SK-N-SH treated with all-trans-retinoic acid at 6 μM for 48 hours (cell line): ENCODE measurements at regions not wholly inside any gene's neighbourhood (a gene's known extent, or its start where the extent isn't known, plus 50 kb on each side); places are given as distances from the start of the nearest gene placed in this dataset.

ENCODE experiments used
- ISL1 ChIP-seq: fragments of 250-450 bp; sonication (Bioruptor Pico); IDR thresholded peaks from 2 replicates; pipeline ENCODE4 v2.1.2; 2022; ENCODE audit warnings: mild to moderate bottlenecking, moderate library complexity
- PPARA ChIP-seq: fragments of 250-450 bp; sonication (Bioruptor Pico); IDR thresholded peaks from 2 replicates; pipeline ENCODE4 v1.5.0; 2020; ENCODE audit warnings: mild to moderate bottlenecking, borderline replicate concordance
- RARB ChIP-seq: fragments of 250-450 bp; sonication (Bioruptor Pico); IDR thresholded peaks from 2 replicates; pipeline ENCODE4 v1.8.0; 2021; ENCODE audit warnings: mild to moderate bottlenecking, moderate library complexity
- TCF4 ChIP-seq: fragments of 250-450 bp; sonication (Bioruptor Pico); IDR thresholded peaks from 2 replicates; pipeline ENCODE4 v1.8.0; 2021; ENCODE audit warnings: mild to moderate bottlenecking, moderate library complexity, borderline replicate concordance
- TOX ChIP-seq: fragments of 250-450 bp; sonication (Bioruptor Pico); IDR thresholded peaks from 2 replicates; pipeline ENCODE4 v1.8.0; 2021; ENCODE audit warnings: mild to moderate bottlenecking, moderate library complexity, borderline replicate concordance
- ZC3H10 ChIP-seq: fragments of 250-450 bp; sonication (Bioruptor Pico); IDR thresholded peaks from 2 replicates; pipeline ENCODE4 v1.5.1; 2021; ENCODE audit warnings: mild to moderate bottlenecking, moderate library complexity
- ZFP3 ChIP-seq: fragments of 250-450 bp; sonication (Bioruptor Pico); IDR thresholded peaks from 2 replicates; pipeline ENCODE4 v1.5.0; 2020; ENCODE audit warnings: mild to moderate bottlenecking, moderate library complexity
- ZFP30 ChIP-seq: fragments of 450-650 bp; formaldehyde crosslinking; IDR thresholded peaks from 2 replicates; pipeline ENCODE4 v1.5.0; 2022; ENCODE audit warnings: mild to moderate bottlenecking, moderate library complexity
- ZNF70 ChIP-seq: fragments of 450-650 bp; formaldehyde crosslinking; IDR thresholded peaks from 2 replicates; pipeline ENCODE4 v1.5.0; 2020; ENCODE audit warnings: mild to moderate bottlenecking, moderate library complexity
- ZNF8 ChIP-seq: fragments of 450-650 bp; formaldehyde crosslinking; IDR thresholded peaks from 2 replicates; pipeline ENCODE4 v1.5.0; 2020; ENCODE audit warnings: mild to moderate bottlenecking, moderate library complexity
- TF ChIP-seq, protein P1 (sequence below): fragments of 250-450 bp; sonication (Bioruptor Pico); IDR thresholded peaks from 2 replicates; pipeline ENCODE4 v1.5.0; 2020; ENCODE audit warnings: mild to moderate bottlenecking, moderate library complexity
- TF ChIP-seq, protein P2 (sequence below): fragments of 250-450 bp; sonication (Bioruptor Pico); IDR thresholded peaks from 2 replicates; pipeline ENCODE4 v1.8.0; 2020; ENCODE audit warnings: mild to moderate bottlenecking, moderate library complexity, borderline replicate concordance
- TF ChIP-seq, protein P3 (sequence below): fragments of 250-450 bp; sonication (Bioruptor Pico); IDR thresholded peaks from 2 replicates; pipeline ENCODE4 v1.5.1; 2020; ENCODE audit warnings: low read depth, mild to moderate bottlenecking, moderate library complexity
- TF ChIP-seq, protein P4 (sequence below): fragments of 250-450 bp; sonication (Bioruptor Pico); IDR thresholded peaks from 2 replicates; pipeline ENCODE4 v1.8.0; 2021; ENCODE audit warnings: low read depth, mild to moderate bottlenecking, moderate library complexity, borderline replicate concordance

DNA sequence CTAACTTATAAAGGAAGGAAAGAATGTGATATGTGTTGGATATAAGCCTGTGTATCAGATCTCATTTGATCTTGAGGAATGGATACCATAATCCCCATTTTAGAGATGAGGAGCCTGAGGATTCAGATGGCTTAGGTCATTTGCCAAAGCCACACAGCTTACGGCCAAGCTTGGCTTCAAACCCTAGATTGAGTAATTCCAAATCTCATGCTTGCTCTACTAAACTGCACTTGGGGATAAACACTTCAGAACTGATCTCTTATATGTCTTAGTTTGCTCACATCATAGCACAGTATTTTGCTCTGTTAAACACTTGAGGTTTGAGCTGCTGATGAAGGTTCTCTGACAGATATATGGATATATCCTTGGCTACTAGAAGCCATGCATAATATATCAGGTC, 504.4 kb downstream of the NTRK2 start:
- TF ChIP-seq ZFP30 (CRISPR knock-in tag) = no peak
- TF ChIP-seq, protein P1, sequence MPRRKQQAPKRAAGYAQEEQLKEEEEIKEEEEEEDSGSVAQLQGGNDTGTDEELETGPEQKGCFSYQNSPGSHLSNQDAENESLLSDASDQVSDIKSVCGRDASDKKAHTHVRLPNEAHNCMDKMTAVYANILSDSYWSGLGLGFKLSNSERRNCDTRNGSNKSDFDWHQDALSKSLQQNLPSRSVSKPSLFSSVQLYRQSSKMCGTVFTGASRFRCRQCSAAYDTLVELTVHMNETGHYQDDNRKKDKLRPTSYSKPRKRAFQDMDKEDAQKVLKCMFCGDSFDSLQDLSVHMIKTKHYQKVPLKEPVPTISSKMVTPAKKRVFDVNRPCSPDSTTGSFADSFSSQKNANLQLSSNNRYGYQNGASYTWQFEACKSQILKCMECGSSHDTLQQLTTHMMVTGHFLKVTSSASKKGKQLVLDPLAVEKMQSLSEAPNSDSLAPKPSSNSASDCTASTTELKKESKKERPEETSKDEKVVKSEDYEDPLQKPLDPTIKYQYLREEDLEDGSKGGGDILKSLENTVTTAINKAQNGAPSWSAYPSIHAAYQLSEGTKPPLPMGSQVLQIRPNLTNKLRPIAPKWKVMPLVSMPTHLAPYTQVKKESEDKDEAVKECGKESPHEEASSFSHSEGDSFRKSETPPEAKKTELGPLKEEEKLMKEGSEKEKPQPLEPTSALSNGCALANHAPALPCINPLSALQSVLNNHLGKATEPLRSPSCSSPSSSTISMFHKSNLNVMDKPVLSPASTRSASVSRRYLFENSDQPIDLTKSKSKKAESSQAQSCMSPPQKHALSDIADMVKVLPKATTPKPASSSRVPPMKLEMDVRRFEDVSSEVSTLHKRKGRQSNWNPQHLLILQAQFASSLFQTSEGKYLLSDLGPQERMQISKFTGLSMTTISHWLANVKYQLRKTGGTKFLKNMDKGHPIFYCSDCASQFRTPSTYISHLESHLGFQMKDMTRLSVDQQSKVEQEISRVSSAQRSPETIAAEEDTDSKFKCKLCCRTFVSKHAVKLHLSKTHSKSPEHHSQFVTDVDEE = no peak
- TF ChIP-seq ZFP3 (CRISPR knock-in tag) = no peak
- TF ChIP-seq TCF4 (CRISPR knock-in tag) = no peak
- TF ChIP-seq, protein P2, sequence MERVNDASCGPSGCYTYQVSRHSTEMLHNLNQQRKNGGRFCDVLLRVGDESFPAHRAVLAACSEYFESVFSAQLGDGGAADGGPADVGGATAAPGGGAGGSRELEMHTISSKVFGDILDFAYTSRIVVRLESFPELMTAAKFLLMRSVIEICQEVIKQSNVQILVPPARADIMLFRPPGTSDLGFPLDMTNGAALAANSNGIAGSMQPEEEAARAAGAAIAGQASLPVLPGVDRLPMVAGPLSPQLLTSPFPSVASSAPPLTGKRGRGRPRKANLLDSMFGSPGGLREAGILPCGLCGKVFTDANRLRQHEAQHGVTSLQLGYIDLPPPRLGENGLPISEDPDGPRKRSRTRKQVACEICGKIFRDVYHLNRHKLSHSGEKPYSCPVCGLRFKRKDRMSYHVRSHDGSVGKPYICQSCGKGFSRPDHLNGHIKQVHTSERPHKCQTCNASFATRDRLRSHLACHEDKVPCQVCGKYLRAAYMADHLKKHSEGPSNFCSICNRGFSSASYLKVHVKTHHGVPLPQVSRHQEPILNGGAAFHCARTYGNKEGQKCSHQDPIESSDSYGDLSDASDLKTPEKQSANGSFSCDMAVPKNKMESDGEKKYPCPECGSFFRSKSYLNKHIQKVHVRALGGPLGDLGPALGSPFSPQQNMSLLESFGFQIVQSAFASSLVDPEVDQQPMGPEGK = no peak
- TF ChIP-seq PPARA = no peak
- TF ChIP-seq RARB (CRISPR knock-in tag) = no peak
- TF ChIP-seq, protein P3, sequence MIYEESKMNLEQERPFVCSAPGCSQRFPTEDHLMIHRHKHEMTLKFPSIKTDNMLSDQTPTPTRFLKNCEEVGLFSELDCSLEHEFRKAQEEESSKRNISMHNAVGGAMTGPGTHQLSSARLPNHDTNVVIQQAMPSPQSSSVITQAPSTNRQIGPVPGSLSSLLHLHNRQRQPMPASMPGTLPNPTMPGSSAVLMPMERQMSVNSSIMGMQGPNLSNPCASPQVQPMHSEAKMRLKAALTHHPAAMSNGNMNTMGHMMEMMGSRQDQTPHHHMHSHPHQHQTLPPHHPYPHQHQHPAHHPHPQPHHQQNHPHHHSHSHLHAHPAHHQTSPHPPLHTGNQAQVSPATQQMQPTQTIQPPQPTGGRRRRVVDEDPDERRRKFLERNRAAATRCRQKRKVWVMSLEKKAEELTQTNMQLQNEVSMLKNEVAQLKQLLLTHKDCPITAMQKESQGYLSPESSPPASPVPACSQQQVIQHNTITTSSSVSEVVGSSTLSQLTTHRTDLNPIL (CRISPR knock-in tag) = no peak
- no peak for TF ChIP-seq ZC3H10 (CRISPR knock-in tag)
- TF ChIP-seq, protein P4, sequence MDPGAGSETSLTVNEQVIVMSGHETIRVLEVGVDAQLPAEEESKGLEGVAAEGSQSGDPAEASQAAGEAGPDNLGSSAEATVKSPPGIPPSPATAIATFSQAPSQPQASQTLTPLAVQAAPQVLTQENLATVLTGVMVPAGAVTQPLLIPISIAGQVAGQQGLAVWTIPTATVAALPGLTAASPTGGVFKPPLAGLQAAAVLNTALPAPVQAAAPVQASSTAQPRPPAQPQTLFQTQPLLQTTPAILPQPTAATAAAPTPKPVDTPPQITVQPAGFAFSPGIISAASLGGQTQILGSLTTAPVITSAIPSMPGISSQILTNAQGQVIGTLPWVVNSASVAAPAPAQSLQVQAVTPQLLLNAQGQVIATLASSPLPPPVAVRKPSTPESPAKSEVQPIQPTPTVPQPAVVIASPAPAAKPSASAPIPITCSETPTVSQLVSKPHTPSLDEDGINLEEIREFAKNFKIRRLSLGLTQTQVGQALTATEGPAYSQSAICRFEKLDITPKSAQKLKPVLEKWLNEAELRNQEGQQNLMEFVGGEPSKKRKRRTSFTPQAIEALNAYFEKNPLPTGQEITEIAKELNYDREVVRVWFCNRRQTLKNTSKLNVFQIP (CRISPR knock-in tag) = no peak
- TF ChIP-seq TOX (CRISPR knock-in tag) = no peak
- no peak for TF ChIP-seq ISL1 (CRISPR knock-in tag)
- TF ChIP-seq ZNF70 (CRISPR knock-in tag) = no peak
- TF ChIP-seq ZNF8 (CRISPR knock-in tag) = no peak
